H54 (cell line): ENCODE measurements at regions not wholly inside any gene's neighbourhood (a gene's known extent, or its start where the extent isn't known, plus 50 kb on each side); places are given as distances from the start of the nearest gene placed in this dataset.

Experiments used
- DNase-seq: peaks from one replicate; pipeline ENCODE4 v3.0.0; 2011; ENCODE audit warnings: low spot score, mixed read lengths; ENCODE audit not compliant: insufficient read length
- FAIRE-seq: peaks from 3 replicates; lab custom pipeline; 2011; peaks lifted over from hg19 to GRCh38; lab: Jason Lieb, UNC
- POLR2A ChIP-seq: IDR thresholded peaks from 2 replicates; pipeline ENCODE4 v1.6.1; 2011; ENCODE audit warnings: low read depth, mild to moderate bottlenecking, low read length

GRCh38 chr20:52589251-52589812 lies 382.8 kb upstream of the TSHZ2 start:
- DNase-seq (no peak), FAIRE-seq (no peak)
- no peak for TF ChIP-seq POLR2A

- no peak for TF ChIP-seq POLR2A
- DNase-seq (no peak), FAIRE-seq (no peak)
These were observed 385.5 kb upstream of the TSHZ2 start for GRCh38 chr20:52586660-52587059.

GRCh38 chr20:52585333-52585732 lies 386.8 kb upstream of the TSHZ2 start:
- no peak for FAIRE-seq
- no peak for DNase-seq
- no peak for TF ChIP-seq POLR2A

- no peak for DNase-seq
- TF ChIP-seq POLR2A, result no peak
- FAIRE-seq, result no peak
These were observed 387.0 kb upstream of the ZFP64 start for GRCh38 chr20:52578559-52578958.

GRCh38 chr20:52577696-52578095 lies 386.1 kb upstream of the ZFP64 start:
- no peak for TF ChIP-seq POLR2A
- FAIRE-seq, result no peak
- DNase-seq, result no peak

- DNase-seq (no peak), FAIRE-seq (no peak)
- no peak for TF ChIP-seq POLR2A
These were observed 381.1 kb upstream of the ZFP64 start for GRCh38 chr20:52572687-52573086.

GRCh38 chr20:52569201-52569600 lies 377.6 kb upstream of the ZFP64 start:
- DNase-seq (no peak), FAIRE-seq (no peak)
- no peak for TF ChIP-seq POLR2A

GRCh38 chr20:52565614-52566013 lies 374.0 kb upstream of the ZFP64 start:
- FAIRE-seq (no peak), DNase-seq (no peak)
- TF ChIP-seq POLR2A, result no peak

GRCh38 chr20:52564594-52564993 lies 373.0 kb upstream of the ZFP64 start:
- TF ChIP-seq POLR2A, result no peak
- DNase-seq (no peak), FAIRE-seq (no peak)

- no peak for FAIRE-seq
- no peak for DNase-seq
- TF ChIP-seq POLR2A, result no peak
These were observed 360.7 kb upstream of the ZFP64 start for GRCh38 chr20:52552181-52552872.

GRCh38 chr20:52542131-52542530 lies 350.6 kb upstream of the ZFP64 start:
- no peak for TF ChIP-seq POLR2A
- FAIRE-seq (no peak), DNase-seq (no peak)

- TF ChIP-seq POLR2A, result no peak
- FAIRE-seq, result no peak
- DNase-seq, result no peak
These were observed 348.9 kb upstream of the ZFP64 start for GRCh38 chr20:52540509-52540908.

GRCh38 chr20:52539891-52540290 lies 348.3 kb upstream of the ZFP64 start:
- FAIRE-seq (no peak), DNase-seq (no peak)
- no peak for TF ChIP-seq POLR2A

GRCh38 chr20:52536841-52537400 lies 345.3 kb upstream of the ZFP64 start:
- FAIRE-seq, result no peak
- DNase-seq, result no peak
- no peak for TF ChIP-seq POLR2A

- no peak for FAIRE-seq
- no peak for DNase-seq
- TF ChIP-seq POLR2A, result no peak
These were observed 344.5 kb upstream of the ZFP64 start for GRCh38 chr20:52536040-52536439.
